C4-2B (cell line): ENCODE measurements at regions not wholly inside any gene's neighbourhood (a gene's known extent, or its start where the extent isn't known, plus 50 kb on each side); places are given as distances from the start of the nearest gene placed in this dataset.

Experiments
- CTCF ChIP-seq: fragments of 450-650 bp; conservative IDR thresholded peaks from 2 replicates; pipeline ENCODE4 v1.5.1; 2017; ENCODE audit warnings: mild to moderate bottlenecking
- ZFX ChIP-seq: fragments of 450-650 bp; IDR thresholded peaks from 2 replicates; pipeline ENCODE4 v1.6.1; 2017

- TF ChIP-seq CTCF (no peak), ZFX (no peak)
These were observed 93.9 kb upstream of the HS3ST5 start for GRCh38 chr6:114436691-114437090.
